Thoracic aorta (tissue), 2 donors: ENCODE measurements at regions not wholly inside any gene's neighbourhood (a gene's known extent, or its start where the extent isn't known, plus 50 kb on each side); places are given as distances from the start of the nearest gene placed in this dataset.

Experiments
- ATAC-seq: fragments of 150-250 bp; one replicate; pipeline ENCODE4 v1.8.0; 2017; ENCODE audit warnings: low read depth; ENCODE audit not compliant: insufficient number of reproducible peaks, low FRiP score
- DNase-seq: peaks from one replicate; pipeline ENCODE4 v3.0.0-alpha.2; 2020; ENCODE audit warnings: low spot score
- H3K27ac ChIP-seq, 2 donors: fragments of 200-600 bp; sonication (generic); 1 replicate in 1 of 2; 2 replicates in 1 of 2; pipeline ENCODE4 v1.5.1; 2016; ENCODE audit warnings: mild to moderate bottlenecking in 2 of 2, moderate library complexity in 2 of 2
- H3K27me3 ChIP-seq: fragments of 200-600 bp; sonication (generic); replicated peaks from 2 replicates; pipeline ENCODE4 v1.6.0; 2016; ENCODE audit warnings: mild to moderate bottlenecking; ENCODE audit not compliant: insufficient read depth
- H3K36me3 ChIP-seq: fragments of 200-600 bp; sonication (generic); one replicate; pipeline ENCODE4 v1.5.1; 2016
- H3K4me1 ChIP-seq, 2 donors: fragments of 200-600 bp; sonication (generic); 1 replicate in 1 of 2; 2 replicates in 1 of 2; pipeline versions ENCODE4 v1.5.1 to v1.6.0; 2016; ENCODE audit warnings: low read depth in 2 of 2, mild to moderate bottlenecking in 1 of 2; ENCODE audit not compliant: control insufficient read depth in 1 of 2
- H3K4me3 ChIP-seq: fragments of 200-600 bp; sonication (generic); 2 replicates; pipeline ENCODE4 v1.5.1; 2016; ENCODE audit warnings: mild to moderate bottlenecking
- H3K9me3 ChIP-seq: fragments of 200-600 bp; sonication (generic); 2 replicates; pipeline ENCODE4 v1.5.1; 2016
- CTCF ChIP-seq: fragments of 200-600 bp; sonication (generic); IDR thresholded peaks from one replicate; pipeline ENCODE4 v1.5.1; 2019; ENCODE audit warnings: antibody characterized with exemption

GRCh38 chr1:60463146-60463545 is 389.6 kb upstream of the C1orf87 start:
- no peak for TF ChIP-seq CTCF
- Histone ChIP-seq H3K9me3 (no peaks in the 10 kb centered on the region), H3K27me3 (no peaks in the 10 kb centered on the region), H3K27ac (no peak overlapping the region), H3K36me3 (no peaks in the 10 kb centered on the region), H3K4me3 (no peak overlapping the region), H3K4me1 (no peaks in the 10 kb centered on the region)
- DNase-seq (no peak), ATAC-seq (no peak)

- Histone ChIP-seq H3K27ac (no peak overlapping the region), H3K4me1 (no peaks in the 10 kb centered on the region), H3K36me3 (no peaks in the 10 kb centered on the region), H3K4me3 (no peak overlapping the region), H3K9me3 (no peaks in the 10 kb centered on the region), H3K27me3 (no peaks in the 10 kb centered on the region)
- no peak for ATAC-seq
- no peak for DNase-seq
- TF ChIP-seq CTCF: no peak
Observed at GRCh38 chr1:60461925-60462595, 388.5 kb upstream of the C1orf87 start.

- no peak for DNase-seq
- no peak for TF ChIP-seq CTCF
- H3K9me3 ChIP-seq: no peaks in the 10 kb centered on the region
- H3K27me3 ChIP-seq: no peaks in the 10 kb centered on the region
- no peak overlapping the region for H3K27ac ChIP-seq
- H3K4me1 ChIP-seq: no peaks in the 10 kb centered on the region
- H3K36me3 ChIP-seq: no peaks in the 10 kb centered on the region
- no peak overlapping the region for H3K4me3 ChIP-seq
- ATAC-seq: no peak
Observed at GRCh38 chr1:60458111-60458510, 384.5 kb upstream of the C1orf87 start.

GRCh38 chr1:60449876-60450275 is 376.3 kb upstream of the C1orf87 start:
- H3K27ac ChIP-seq: no peak overlapping the region
- TF ChIP-seq CTCF: no peak
- H3K4me1 ChIP-seq: no peaks in the 10 kb centered on the region
- no peaks in the 10 kb centered on the region for H3K27me3 ChIP-seq
- peaks cover 4% of the 10 kb centered on the region for H3K9me3 ChIP-seq
- DNase-seq (no peak), ATAC-seq (no peak)
- H3K4me3 ChIP-seq: no peak overlapping the region
- no peaks in the 10 kb centered on the region for H3K36me3 ChIP-seq

GRCh38 chr1:60448850-60449249 is 375.3 kb upstream of the C1orf87 start:
- Histone ChIP-seq H3K4me3 (no peak overlapping the region), H3K4me1 (no peaks in the 10 kb centered on the region), H3K27me3 (no peaks in the 10 kb centered on the region), H3K27ac (no peak overlapping the region), H3K36me3 (no peaks in the 10 kb centered on the region), H3K9me3 (peaks cover 4% of the 10 kb centered on the region)
- TF ChIP-seq CTCF: no peak
- DNase-seq (no peak), ATAC-seq (no peak)
